UCSD-AML1 (cell line): ENCODE measurements at regions not wholly inside any gene's neighbourhood (a gene's known extent, or its start where the extent isn't known, plus 50 kb on each side); places are given as distances from the start of the nearest gene placed in this dataset.
A peak's percentile ranks its signal among the peaks of the same experiment; 100 is the strongest.

Source experiments
- DNase-seq: peaks from one replicate; lab custom pipeline; 2025; ENCODE audit not compliant: unreplicated experiment; lab: John Stamatoyannopoulos, UW

GRCh38 chr4:189062047-189062820 is 878.4 kb upstream of the FRG1 start:
- DNase-seq: no peak

- DNase-seq: no peak
Observed at GRCh38 chr4:189069772-189070171, 870.9 kb upstream of the FRG1 start.

GRCh38 chr4:189071241-189071640 is 869.4 kb upstream of the FRG1 start:
- DNase-seq: no peak

- no peak for DNase-seq
Observed at GRCh38 chr4:189073739-189074138, 866.9 kb upstream of the FRG1 start.

- DNase-seq: no peak
Observed at GRCh38 chr4:189081826-189082225, 858.8 kb upstream of the FRG1 start.

GRCh38 chr4:189083769-189084168 is 856.9 kb upstream of the FRG1 start:
- no peak for DNase-seq

- DNase-seq: no peak
Observed at GRCh38 chr4:189084671-189085070, 856.0 kb upstream of the FRG1 start.

- DNase-seq: no peak
Observed at GRCh38 chr4:189087971-189088370, 852.7 kb upstream of the FRG1 start.

- DNase-seq: no peak
Observed at GRCh38 chr4:189088780-189089179, 851.9 kb upstream of the FRG1 start.

- no peak for DNase-seq
Observed at GRCh38 chr4:189090174-189090814, 850.4 kb upstream of the FRG1 start.

- no peak for DNase-seq
Observed at GRCh38 chr4:189092581-189092980, 848.1 kb upstream of the FRG1 start.

- no peak for DNase-seq
Observed at GRCh38 chr4:189096108-189096507, 844.6 kb upstream of the FRG1 start.

GRCh38 chr4:189096717-189097116 is 844.0 kb upstream of the FRG1 start:
- DNase-seq: no peak

- no peak for DNase-seq
Observed at GRCh38 chr4:189098932-189099696, 841.6 kb upstream of the FRG1 start.

GRCh38 chr4:189113389-189113888 is 827.2 kb upstream of the FRG1 start:
- no peak for DNase-seq

GRCh38 chr4:189117426-189117825 is 823.2 kb upstream of the FRG1 start:
- no peak for DNase-seq

- no peak for DNase-seq
Observed at GRCh38 chr4:189121336-189121735, 819.3 kb upstream of the FRG1 start.

- peak; percentile 12 for DNase-seq
Observed at GRCh38 chr4:189124149-189124758, 816.4 kb upstream of the FRG1 start.

GRCh38 chr4:189124791-189125190 is 815.9 kb upstream of the FRG1 start:
- no peak for DNase-seq

- no peak for DNase-seq
Observed at GRCh38 chr4:189126040-189126439, 814.6 kb upstream of the FRG1 start.

GRCh38 chr4:189128341-189128740 is 812.3 kb upstream of the FRG1 start:
- DNase-seq: no peak
